Astrocyte (in vitro differentiated cells and primary cell): ENCODE measurements at regions not wholly inside any gene's neighbourhood (a gene's known extent, or its start where the extent isn't known, plus 50 kb on each side); places are given as distances from the start of the nearest gene placed in this dataset.

ENCODE experiments used
- DNase-seq: peaks from one replicate; pipeline ENCODE4 v3.0.0-alpha.2; 2010; ENCODE audit warnings: low read depth
- FAIRE-seq: peaks from 2 replicates; lab custom pipeline; 2011; peaks lifted over from hg19 to GRCh38; lab: Jason Lieb, UNC
- H2AFZ ChIP-seq: 2 replicates; pipeline ENCODE4 v1.6.0; 2012; ENCODE audit warnings: low read depth, low read length, inconsistent platforms
- H3K27ac ChIP-seq: 2 replicates; pipeline ENCODE4 v1.5.1; 2011; ENCODE audit warnings: low read depth, low read length, inconsistent platforms
- H3K27me3 ChIP-seq: 2 replicates; pipeline ENCODE4 v1.6.0; 2011; ENCODE audit warnings: low read length, inconsistent platforms; ENCODE audit not compliant: insufficient read depth
- H3K36me3 ChIP-seq: 2 replicates; pipeline ENCODE4 v1.5.1; 2011; ENCODE audit warnings: low read length, inconsistent platforms; ENCODE audit not compliant: insufficient read depth
- H3K4me1 ChIP-seq: 2 replicates; pipeline ENCODE4 v1.5.1; 2011; ENCODE audit warnings: low read length, inconsistent platforms; ENCODE audit not compliant: insufficient read depth
- H3K4me2 ChIP-seq: 2 replicates; pipeline ENCODE4 v1.6.0; 2012; ENCODE audit warnings: low read length, inconsistent platforms
- H3K4me3 ChIP-seq: 2 replicates; pipeline ENCODE4 v1.5.1; 2011; ENCODE audit warnings: low read depth, mild to moderate bottlenecking, low read length, inconsistent platforms; ENCODE audit not compliant: insufficient read depth
- H3K79me2 ChIP-seq: 2 replicates; pipeline ENCODE4 v1.6.0; 2012; ENCODE audit warnings: mild to moderate bottlenecking, low read length, inconsistent platforms; ENCODE audit not compliant: insufficient read depth
- H3K9ac ChIP-seq: 2 replicates; pipeline ENCODE4 v1.6.0; 2012; ENCODE audit warnings: mild to moderate bottlenecking, low read length, inconsistent platforms
- H3K9me3 ChIP-seq: 2 replicates; pipeline ENCODE4 v1.5.1; 2012; ENCODE audit warnings: low read depth, mild to moderate bottlenecking, low read length, inconsistent platforms; ENCODE audit not compliant: insufficient read depth
- H4K20me1 ChIP-seq: 2 replicates; pipeline ENCODE4 v1.6.0; 2012; ENCODE audit warnings: low read length, inconsistent platforms; ENCODE audit not compliant: insufficient read depth
- H3K27ac Mint-ChIP-seq: one replicate; pipeline ENCODE4 v1.8.0; 2021; ENCODE audit warnings: mild to moderate bottlenecking, mixed read lengths; ENCODE audit not compliant: unreplicated experiment
- H3K27me3 Mint-ChIP-seq: one replicate; pipeline ENCODE4 v1.8.0; 2021; ENCODE audit warnings: low read depth, mixed read lengths; ENCODE audit not compliant: unreplicated experiment
- H3K36me3 Mint-ChIP-seq: one replicate; pipeline ENCODE4 v1.8.0; 2021; ENCODE audit warnings: low read depth, mixed read lengths; ENCODE audit not compliant: unreplicated experiment
- H3K4me1 Mint-ChIP-seq: one replicate; pipeline ENCODE4 v1.8.0; 2021; ENCODE audit warnings: low read depth, mixed read lengths; ENCODE audit not compliant: unreplicated experiment
- H3K4me3 Mint-ChIP-seq: one replicate; pipeline ENCODE4 v1.8.0; 2021; ENCODE audit warnings: mild to moderate bottlenecking, moderate library complexity, mixed read lengths; ENCODE audit not compliant: unreplicated experiment
- H3K9me3 Mint-ChIP-seq: one replicate; pipeline ENCODE4 v1.8.0; 2021; ENCODE audit warnings: mild to moderate bottlenecking, mixed read lengths; ENCODE audit not compliant: unreplicated experiment
- EZH2 ChIP-seq: IDR thresholded peaks from 2 replicates; pipeline ENCODE4 v1.6.1; 2012; ENCODE audit warnings: mild to moderate bottlenecking, low read length, inconsistent platforms; ENCODE audit not compliant: insufficient read depth
- TF ChIP-seq, protein P1 (sequence below): IDR thresholded peaks from 2 replicates; pipeline ENCODE4 v1.5.1; 2011; ENCODE audit warnings: low read depth, mild to moderate bottlenecking, inconsistent platforms, low read length, moderate library complexity; ENCODE audit not compliant: insufficient read depth

DNA sequence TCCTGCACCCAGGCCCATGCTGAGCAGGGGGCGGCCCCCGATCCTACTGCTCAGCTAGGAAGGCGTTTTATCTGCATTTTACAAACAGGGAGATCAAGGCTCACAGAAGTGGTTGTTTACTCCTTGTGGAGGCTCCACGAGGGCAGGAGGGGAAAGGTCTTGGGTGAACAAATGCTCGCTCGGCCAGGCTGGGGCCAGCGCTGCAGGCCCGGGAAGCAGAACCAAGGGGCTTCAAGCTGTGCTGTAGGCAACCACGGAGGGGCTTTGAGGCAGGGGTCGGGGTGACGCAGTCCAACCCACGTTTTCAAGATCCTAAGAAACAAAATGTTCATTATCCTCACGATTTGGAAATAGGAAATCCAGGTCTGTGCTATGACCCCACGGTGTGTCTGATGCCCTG lies 125.8 kb downstream of the HMX1 start:
- Histone ChIP-seq H3K9me3 (peaks cover 13% of the 10 kb centered on the region), H3K79me2 (no peaks in the 10 kb centered on the region), H3K36me3 (no peaks in the 10 kb centered on the region), H4K20me1 (no peaks in the 10 kb centered on the region), H3K27me3 (no peaks in the 10 kb centered on the region), H3K9ac (no peak overlapping the region), H3K4me2 (no peak overlapping the region), H3K4me3 (no peak overlapping the region), H2AFZ (no peak overlapping the region), H3K4me1 (no peaks in the 10 kb centered on the region), H3K27ac (no peak overlapping the region)
- no peak for DNase-seq
- Mint-ChIP-seq H3K9me3 (peaks cover 5% of the 10 kb centered on the region), H3K4me3 (no peak overlapping the region), H3K27me3 (peaks cover 49% of the 10 kb centered on the region), H3K4me1 (peaks cover 5% of the 10 kb centered on the region), H3K36me3 (no peaks in the 10 kb centered on the region), H3K27ac (no peak overlapping the region)
- no peak for FAIRE-seq
- TF ChIP-seq, protein P1, sequence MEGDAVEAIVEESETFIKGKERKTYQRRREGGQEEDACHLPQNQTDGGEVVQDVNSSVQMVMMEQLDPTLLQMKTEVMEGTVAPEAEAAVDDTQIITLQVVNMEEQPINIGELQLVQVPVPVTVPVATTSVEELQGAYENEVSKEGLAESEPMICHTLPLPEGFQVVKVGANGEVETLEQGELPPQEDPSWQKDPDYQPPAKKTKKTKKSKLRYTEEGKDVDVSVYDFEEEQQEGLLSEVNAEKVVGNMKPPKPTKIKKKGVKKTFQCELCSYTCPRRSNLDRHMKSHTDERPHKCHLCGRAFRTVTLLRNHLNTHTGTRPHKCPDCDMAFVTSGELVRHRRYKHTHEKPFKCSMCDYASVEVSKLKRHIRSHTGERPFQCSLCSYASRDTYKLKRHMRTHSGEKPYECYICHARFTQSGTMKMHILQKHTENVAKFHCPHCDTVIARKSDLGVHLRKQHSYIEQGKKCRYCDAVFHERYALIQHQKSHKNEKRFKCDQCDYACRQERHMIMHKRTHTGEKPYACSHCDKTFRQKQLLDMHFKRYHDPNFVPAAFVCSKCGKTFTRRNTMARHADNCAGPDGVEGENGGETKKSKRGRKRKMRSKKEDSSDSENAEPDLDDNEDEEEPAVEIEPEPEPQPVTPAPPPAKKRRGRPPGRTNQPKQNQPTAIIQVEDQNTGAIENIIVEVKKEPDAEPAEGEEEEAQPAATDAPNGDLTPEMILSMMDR: no peak
- TF ChIP-seq EZH2: no peak

DNA sequence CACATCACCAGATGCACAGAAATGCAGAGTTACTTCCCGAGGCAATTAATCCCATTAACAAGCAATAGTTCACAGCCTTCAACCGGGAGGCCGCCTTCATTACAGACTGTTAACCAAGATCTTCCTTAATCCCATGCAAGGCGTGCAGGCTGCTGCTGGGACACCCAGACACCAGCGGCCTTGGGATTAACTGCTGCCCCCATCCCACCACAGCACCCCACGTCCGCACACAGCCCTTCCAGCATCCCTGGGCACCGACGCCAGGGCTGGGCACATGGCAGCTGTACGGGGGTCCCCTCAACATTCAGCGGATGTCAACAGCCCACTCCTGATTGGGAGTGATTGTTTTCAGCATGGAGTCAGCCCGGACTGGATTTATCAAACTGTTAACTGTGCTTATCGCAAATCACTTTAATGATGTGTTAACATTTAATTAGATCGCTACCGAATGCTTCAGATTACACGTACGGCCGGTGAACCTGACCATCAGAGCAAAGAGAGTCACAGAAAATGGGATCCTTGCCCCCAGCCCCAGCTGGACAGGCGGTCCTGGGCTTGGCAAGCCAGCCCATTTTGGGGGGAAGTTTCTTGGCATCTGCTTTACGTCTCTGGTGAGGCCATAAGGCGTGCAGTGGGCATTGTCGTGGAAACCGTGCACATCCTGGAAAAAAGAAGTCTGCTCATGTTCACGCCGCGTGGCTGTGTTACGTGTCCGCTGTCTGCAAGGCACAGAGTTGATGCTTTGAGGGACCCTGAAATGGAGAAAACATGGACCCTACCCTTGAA lies 126.4 kb downstream of the HMX1 start:
- no peak for TF ChIP-seq EZH2
- Mint-ChIP-seq H3K27ac (no peak overlapping the region), H3K4me1 (peaks cover 5% of the 10 kb centered on the region), H3K9me3 (peaks cover 5% of the 10 kb centered on the region), H3K27me3 (peaks cover 49% of the 10 kb centered on the region), H3K4me3 (no peak overlapping the region), H3K36me3 (no peaks in the 10 kb centered on the region)
- no peaks in the 10 kb centered on the region for H3K4me1 ChIP-seq
- no peaks in the 10 kb centered on the region for H3K27me3 ChIP-seq
- H3K4me3 ChIP-seq: no peak overlapping the region
- DNase-seq: no peak
- no peak for FAIRE-seq
- H3K4me2 ChIP-seq: no peak overlapping the region
- no peak overlapping the region for H2AFZ ChIP-seq
- H3K9ac ChIP-seq: no peak overlapping the region
- no peak overlapping the region for H3K27ac ChIP-seq
- no peaks in the 10 kb centered on the region for H3K36me3 ChIP-seq
- no peaks in the 10 kb centered on the region for H4K20me1 ChIP-seq
- peaks cover 13% of the 10 kb centered on the region for H3K9me3 ChIP-seq
- H3K79me2 ChIP-seq: no peaks in the 10 kb centered on the region

DNA sequence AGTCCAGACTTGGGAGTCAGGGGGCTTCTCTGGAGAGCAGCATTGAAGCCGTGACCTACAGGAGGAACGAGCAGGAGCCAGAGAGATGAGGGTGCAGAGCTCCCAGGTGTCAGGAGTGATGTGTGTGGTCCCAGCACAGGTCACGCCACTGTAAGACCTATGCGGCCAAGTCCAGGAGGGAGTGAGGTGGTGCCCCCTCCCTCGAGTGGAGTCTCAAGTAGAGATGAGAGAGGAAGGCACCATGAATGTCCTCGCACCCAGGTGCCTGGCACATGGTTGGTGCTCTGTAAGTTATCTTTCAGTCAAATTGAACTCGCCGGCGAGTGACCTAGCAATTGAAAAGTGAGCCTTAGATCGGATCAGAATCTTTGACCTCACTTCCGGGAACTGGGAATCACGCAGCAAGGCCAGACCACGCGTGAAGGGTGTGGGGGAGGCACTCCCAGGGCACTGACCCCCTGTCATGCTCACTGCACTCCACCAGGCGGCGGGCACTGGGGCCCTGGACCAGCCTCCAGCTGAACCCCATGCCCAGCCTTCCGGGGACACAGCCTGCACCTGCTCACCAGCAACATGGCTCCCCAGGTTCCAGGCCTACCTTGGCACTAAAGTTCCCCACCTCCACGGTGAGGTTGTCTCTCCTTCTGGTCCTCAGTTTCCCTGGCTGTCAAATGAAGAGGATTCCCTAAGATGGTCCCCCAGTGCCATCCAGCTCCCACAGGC lies 127.4 kb downstream of the HMX1 start:
- Mint-ChIP-seq H3K27ac (no peak overlapping the region), H3K9me3 (peaks cover 5% of the 10 kb centered on the region), H3K27me3 (peaks cover 47% of the 10 kb centered on the region), H3K4me1 (peaks cover 5% of the 10 kb centered on the region), H3K36me3 (no peaks in the 10 kb centered on the region), H3K4me3 (no peak overlapping the region)
- no peak overlapping the region for H2AFZ ChIP-seq
- H3K4me1 ChIP-seq: no peaks in the 10 kb centered on the region
- H3K27me3 ChIP-seq: no peaks in the 10 kb centered on the region
- H3K4me3 ChIP-seq: no peak overlapping the region
- no peak for DNase-seq
- H3K79me2 ChIP-seq: no peaks in the 10 kb centered on the region
- no peak overlapping the region for H3K9ac ChIP-seq
- H3K27ac ChIP-seq: no peak overlapping the region
- no peak for FAIRE-seq
- TF ChIP-seq EZH2: no peak
- TF ChIP-seq, protein P1: no peak
- peaks cover 13% of the 10 kb centered on the region for H3K9me3 ChIP-seq
- no peak overlapping the region for H3K4me2 ChIP-seq
- H3K36me3 ChIP-seq: no peaks in the 10 kb centered on the region
- H4K20me1 ChIP-seq: no peaks in the 10 kb centered on the region
